ENCODE measurements at regions not wholly inside any gene's neighbourhood (a gene's known extent, or its start where the extent isn't known, plus 50 kb on each side); places are given as distances from the start of the nearest gene placed in this dataset.
"Not testable (repeated sequence)": the region's sequence is repeated elsewhere in the genome, so short reads cannot be mapped to it uniquely, and the experiment has no call there.

DNA sequence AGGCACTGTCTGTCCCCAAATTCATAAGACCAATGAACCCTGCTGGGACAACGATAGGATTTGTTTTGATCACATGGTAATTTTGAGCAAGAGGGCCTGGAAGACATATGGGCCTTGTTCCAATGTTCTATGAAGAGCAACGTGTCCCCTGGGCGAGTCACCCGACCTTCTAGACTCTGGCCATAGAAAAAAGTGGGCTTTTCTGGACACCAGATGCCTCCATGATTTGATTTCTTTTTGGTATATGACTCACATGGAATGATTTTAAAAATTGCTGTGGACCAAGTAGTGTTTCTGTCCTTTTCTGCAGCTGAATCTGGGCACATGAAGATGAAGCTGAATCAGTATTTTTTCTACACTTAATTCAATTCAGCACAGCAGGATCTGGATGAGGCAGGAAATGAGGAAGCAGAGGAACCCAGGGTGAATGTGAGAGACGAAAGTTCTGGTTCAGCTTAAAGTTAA, 104.9 kb downstream of the CDC42EP3 start:
- Mint-ChIP-seq H3K27ac (peak overlapping the region in 1 of 10 donors; percentile 55), H3K4me1 (peaks cover 5 to 43% (median 24%) of the 10 kb centered on the region in 4 donors), H3K27me3 (no peaks in the 10 kb centered on the region), H3K4me3 (no peak overlapping the region), H3K9me3 (no peaks in the 10 kb centered on the region), H3K36me3 (no peaks in the 10 kb centered on the region)
- DNase-seq (no peak), ATAC-seq (no peak)
- POLR2A ChIA-PET, result interaction anchor here (1.8 kb wide), 1 partner anchor 16 kb away, joined by 6 read pairs; no protein-coding TSS in a partner anchor

DNA sequence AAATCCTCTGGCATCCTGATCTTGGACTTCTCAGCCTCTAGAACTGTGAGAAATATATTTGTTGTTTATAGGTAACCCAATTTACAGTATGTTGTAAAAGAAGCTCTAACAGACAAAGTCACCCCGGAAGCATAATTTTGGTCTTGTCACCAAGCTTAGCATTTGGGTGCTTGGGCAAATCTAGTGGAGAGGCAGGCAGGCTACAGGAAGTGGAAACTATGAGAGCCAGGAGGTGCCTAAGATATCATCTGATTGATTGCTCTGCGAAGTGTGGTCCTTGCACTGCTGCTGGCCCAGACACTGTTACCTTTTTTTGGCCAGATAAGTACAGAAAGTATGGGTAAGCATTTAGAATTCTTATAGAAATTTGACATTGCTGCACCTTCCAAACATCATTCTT, 102.9 kb downstream of the CDC42EP3 start:
- Mint-ChIP-seq H3K27me3 (no peaks in the 10 kb centered on the region), H3K4me1 (peaks cover 5 to 27% (median 18%) of the 10 kb centered on the region in 4 donors), H3K9me3 (no peaks in the 10 kb centered on the region), H3K36me3 (no peaks in the 10 kb centered on the region), H3K27ac (peak overlapping the region in 5 of 10 donors; percentile 14 to 66 (median 53)), H3K4me3 (peak overlapping the region in 1 of 10 donors; percentile 6)
- DNase-seq (peak in 1 of 10 donors; percentile 17), ATAC-seq (peak; percentile 59 to 70)
- POLR2A ChIA-PET, result interaction anchor here (1.8 kb wide), 1 partner anchor 14 kb away, joined by 6 read pairs; no protein-coding TSS in a partner anchor

DNA sequence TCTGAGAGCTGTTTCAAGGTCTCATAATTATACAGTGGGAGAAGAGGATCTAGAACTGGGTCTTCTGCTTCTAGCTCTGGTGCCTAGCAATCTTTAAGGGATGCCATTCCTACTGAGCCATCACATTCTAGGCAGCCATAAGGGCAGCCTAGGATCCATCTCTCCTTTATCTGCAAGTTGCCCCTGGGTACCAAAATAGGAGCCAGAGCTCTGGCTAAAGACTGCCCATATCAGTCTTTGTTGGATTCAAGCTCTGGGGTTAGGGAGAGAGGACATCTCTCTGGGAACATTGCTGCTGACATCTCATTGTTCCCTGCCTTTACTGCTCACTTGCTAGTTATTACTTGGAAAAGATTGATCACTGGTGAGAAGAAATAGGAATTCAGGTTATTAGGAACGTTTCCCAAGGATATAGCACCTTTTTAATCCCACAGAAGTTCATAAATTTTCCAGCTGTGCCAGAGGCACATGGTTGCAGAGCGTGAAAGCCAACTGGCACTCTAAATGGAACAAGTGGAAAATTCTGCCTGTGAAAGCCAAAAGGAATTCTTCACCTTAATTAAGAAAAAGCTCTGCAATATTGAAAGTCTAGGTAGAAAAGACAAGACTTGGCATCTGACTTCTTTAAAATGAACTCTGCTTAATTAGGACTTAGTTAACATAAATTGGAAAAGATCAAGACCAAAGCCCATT, 102.2 kb downstream of the CDC42EP3 start:
- Mint-ChIP-seq H3K36me3 (no peaks in the 10 kb centered on the region), H3K27ac (peak overlapping the region in 4 of 10 donors; percentile 14 to 66 (median 58)), H3K27me3 (no peaks in the 10 kb centered on the region), H3K9me3 (no peaks in the 10 kb centered on the region), H3K4me3 (no peak overlapping the region), H3K4me1 (peaks cover 5 to 29% (median 18%) of the 10 kb centered on the region in 4 donors)
- POLR2A ChIA-PET, result interaction anchor here (0.6 kb wide), 1 partner anchor 95 kb away, joined by 3 read pairs; no protein-coding TSS in a partner anchor
- DNase-seq (no peak), ATAC-seq (no peak)

DNA sequence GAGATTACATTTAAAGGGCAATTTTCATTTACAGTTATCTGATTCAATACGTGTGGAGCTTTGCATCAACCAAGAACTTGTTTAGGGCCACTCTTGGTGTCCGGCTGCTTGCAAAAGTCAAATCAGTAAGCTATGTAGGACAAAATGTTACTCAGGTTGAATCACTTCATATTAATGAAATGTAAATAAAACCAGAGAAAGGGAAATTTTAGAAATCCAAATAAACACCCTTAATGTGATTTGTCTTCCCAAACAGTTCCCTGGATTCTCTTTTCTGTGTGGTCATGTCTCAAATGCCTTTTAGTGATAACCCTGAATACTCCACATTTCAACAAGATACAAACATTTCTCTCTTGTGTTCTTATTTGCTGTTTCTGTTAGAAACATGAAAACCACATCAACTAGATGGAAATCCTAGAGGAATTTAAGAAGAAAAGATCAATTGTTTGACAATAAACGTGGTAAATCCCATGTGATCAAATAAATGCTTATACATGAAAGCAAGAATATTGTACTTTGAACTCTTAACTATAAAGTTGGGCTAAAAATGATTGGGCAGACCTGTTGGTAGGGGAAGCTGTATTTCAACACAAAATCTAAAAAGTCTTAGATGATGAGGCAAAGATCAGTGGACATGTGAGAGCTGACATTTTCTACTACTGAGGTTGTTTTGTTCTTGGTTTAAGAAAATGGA, 101.3 kb downstream of the CDC42EP3 start:
- H3K27me3 Mint-ChIP-seq, result no peaks in the 10 kb centered on the region
- peaks cover 5 to 30% (median 18%) of the 10 kb centered on the region in 4 donors for H3K4me1 Mint-ChIP-seq
- H3K36me3 Mint-ChIP-seq, result no peaks in the 10 kb centered on the region
- no peak overlapping the region for H3K27ac Mint-ChIP-seq
- ATAC-seq (no peak), DNase-seq (no peak)
- no peaks in the 10 kb centered on the region for H3K9me3 Mint-ChIP-seq
- POLR2A ChIA-PET, result interaction anchor here (0.6 kb wide), 1 partner anchor 94 kb away, joined by 3 read pairs; no protein-coding TSS in a partner anchor
- no peak overlapping the region for H3K4me3 Mint-ChIP-seq

DNA sequence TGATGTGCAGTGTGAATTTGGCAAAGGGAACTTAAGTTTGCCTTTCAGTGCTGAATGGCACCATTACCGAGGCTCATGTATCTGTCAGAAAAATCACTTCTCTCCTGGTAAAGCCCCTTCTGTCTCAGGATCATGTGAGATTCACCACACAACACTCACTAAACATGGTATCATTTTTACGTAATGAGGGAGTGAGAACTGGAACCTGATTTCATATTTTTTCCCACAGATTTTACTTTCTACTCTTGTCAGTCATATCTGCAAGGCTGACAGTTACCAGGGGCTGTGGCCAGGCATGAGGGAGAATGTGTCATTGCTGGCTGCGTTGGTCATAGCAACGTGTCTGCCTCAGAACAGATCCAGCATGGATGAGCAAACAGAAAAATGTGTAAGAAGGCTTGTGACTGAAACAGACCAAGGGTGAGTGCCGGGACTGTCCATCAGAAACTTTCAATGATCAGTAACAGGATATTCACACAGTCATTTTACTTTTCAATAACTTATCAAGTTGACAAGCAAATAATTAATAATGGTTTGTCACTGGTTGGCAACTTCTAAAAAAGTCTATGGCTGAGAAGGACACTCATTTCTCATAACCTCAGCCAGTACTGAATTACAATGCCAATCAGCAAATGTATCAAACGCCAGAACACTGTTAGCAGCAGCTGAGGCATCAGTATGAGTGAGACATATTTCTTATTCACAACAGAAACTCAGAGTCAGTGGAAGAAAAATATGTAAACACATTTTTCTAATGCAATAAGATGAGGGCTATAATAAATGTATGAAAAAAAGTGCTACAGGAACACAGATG, 100.5 kb downstream of the CDC42EP3 start:
- H3K4me1 Mint-ChIP-seq, result peaks cover 5 to 30% (median 18%) of the 10 kb centered on the region in 4 donors
- no peak for ATAC-seq
- no peaks in the 10 kb centered on the region for H3K27me3 Mint-ChIP-seq
- no peaks in the 10 kb centered on the region for H3K36me3 Mint-ChIP-seq
- POLR2A ChIA-PET, result no interaction called here
- no peak overlapping the region for H3K27ac Mint-ChIP-seq
- no peak for DNase-seq
- H3K9me3 Mint-ChIP-seq, result no peaks in the 10 kb centered on the region
- H3K4me3 Mint-ChIP-seq, result no peak overlapping the region

DNA sequence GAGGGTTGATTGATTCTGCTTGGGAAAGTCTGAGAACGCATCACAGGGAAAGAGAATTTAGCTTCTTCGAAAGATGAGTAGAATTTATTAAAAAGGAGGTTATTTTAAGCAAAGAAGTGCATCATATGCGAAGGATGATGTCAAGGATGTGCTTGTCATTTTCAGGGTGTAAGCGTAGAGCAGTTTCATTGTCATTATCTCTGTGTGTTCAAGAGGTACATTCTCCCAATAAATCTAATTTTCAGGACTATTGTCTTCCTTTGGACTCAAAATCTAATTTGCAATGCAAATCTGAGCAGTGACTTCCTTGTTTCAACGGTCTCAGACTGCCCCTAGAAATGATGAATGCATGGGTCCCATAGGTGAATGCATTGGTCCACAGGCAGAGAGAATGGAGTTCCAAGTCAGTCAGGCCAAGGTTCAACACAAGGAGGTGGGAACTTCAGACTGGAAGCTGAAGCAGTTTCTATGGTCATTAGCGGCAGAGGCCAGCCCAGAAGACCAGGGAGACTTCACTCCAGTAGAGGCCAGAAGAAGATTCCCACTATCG, 99.8 kb downstream of the CDC42EP3 start:
- POLR2A ChIA-PET, result no interaction called here
- Mint-ChIP-seq H3K36me3 (no peaks in the 10 kb centered on the region), H3K9me3 (peaks cover 0 to 4% (median 0%) of the 10 kb centered on the region in 9 donors), H3K4me3 (no peak overlapping the region), H3K27me3 (no peaks in the 10 kb centered on the region), H3K27ac (no peak overlapping the region), H3K4me1 (peaks cover 8 to 29% (median 18%) of the 10 kb centered on the region in 4 donors)
- no peak for ATAC-seq
- DNase-seq, result no peak

DNA sequence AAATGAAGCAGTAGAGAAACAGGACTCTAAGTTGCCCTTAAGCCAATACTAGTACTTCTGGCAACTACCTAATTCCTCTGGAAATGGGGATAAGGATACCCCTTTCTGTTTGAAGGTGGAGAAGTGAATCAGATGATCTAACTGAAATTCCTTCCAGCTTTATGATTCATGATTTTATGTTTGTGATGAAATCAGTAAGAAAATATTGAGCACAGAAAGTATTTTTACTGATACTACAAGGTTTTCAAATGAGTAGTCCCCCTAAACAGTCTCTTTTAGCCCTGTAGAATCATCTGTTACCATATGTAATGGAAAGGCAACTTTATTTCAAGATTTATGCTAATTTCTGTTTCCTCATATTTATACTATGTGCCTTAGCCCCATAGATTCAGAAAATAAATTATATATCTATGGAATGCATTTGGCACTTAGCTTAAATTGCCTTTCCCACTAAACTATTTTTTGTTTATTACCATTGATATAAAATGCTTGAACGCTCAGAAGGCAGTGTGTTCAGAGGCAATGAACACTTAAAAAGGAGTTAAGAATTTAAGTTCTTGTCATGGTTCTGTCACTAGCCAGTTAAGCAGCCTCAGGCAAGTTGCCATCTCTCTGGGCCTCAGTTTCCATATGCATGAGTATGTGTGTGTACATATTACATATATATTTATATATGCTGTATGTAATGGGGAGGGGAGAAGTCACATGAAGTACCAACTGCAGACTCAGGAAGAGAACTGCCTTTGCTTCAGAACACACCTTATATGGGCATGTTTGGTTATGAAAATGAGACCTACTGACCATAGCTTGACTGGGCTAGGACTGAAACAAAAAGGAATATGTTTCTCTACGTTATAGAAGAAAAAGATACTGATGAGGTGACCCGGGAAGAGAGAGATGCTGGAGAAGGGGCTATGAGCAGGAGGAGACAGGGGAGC, 97.7 kb downstream of the CDC42EP3 start:
- DNase-seq (no peak), ATAC-seq (no peak)
- H3K4me3 Mint-ChIP-seq, result no peak overlapping the region
- POLR2A ChIA-PET, result no interaction called here
- H3K4me1 Mint-ChIP-seq, result peaks cover 9 to 24% (median 16%) of the 10 kb centered on the region in 4 donors
- H3K27ac Mint-ChIP-seq, result peak overlapping the region in 1 of 10 donors; percentile 18
- H3K9me3 Mint-ChIP-seq, result peaks cover 0 to 4% (median 0%) of the 10 kb centered on the region in 9 donors
- H3K27me3 Mint-ChIP-seq, result no peaks in the 10 kb centered on the region
- H3K36me3 Mint-ChIP-seq, result no peaks in the 10 kb centered on the region

DNA sequence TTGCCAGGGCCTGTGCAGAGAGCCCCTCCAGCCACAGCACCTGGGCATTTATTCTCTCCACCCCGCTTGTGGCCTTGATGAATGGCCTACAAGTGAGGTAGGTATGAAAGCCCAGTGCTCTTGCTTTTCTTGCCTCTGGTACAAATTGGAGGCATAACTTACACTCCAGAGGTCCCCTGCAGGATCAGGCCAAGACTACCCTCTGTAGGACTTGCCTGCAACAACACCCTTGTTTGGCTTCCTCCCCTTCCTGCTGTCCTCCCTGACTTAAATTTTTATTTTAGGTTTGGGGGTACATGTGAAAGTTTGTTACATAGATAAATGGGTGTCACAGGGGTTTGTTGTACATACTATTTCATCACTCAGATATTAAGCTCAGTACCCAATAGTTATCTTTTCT, 95.7 kb downstream of the CDC42EP3 start:
- H3K4me1 Mint-ChIP-seq, result peaks cover 7 to 19% (median 10%) of the 10 kb centered on the region in 4 donors
- ATAC-seq (no peak), DNase-seq (no peak)
- POLR2A ChIA-PET, result no interaction called here
- no peaks in the 10 kb centered on the region for H3K27me3 Mint-ChIP-seq
- no peak overlapping the region for H3K4me3 Mint-ChIP-seq
- peaks cover 0 to 2% (median 0%) of the 10 kb centered on the region in 3 donors for H3K36me3 Mint-ChIP-seq
- H3K9me3 Mint-ChIP-seq, result peaks cover 0 to 8% (median 0%) of the 10 kb centered on the region in 9 donors
- H3K27ac Mint-ChIP-seq, result peak overlapping the region in 3 of 10 donors; percentile 5 to 75 (median 27)

DNA sequence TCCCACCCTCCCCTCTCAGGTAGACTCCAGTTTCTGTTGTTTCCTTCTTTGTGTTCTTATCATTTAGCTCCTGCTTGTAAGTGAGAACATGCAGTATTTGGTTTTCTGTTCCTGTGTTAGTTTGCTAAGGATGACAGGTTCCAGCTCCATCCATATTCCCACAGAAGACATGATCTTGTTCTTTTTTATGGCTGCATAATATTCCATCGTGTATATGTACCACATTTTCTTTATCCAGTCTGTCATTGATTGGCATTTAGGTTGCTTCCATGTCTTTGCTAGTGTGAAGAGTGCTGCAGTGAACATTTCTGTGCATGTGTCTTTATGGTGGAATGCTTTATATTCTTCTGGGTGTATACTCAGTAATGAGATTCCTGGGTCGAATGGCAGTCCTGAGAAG, 95.2 kb downstream of the CDC42EP3 start:
- ATAC-seq, H3K27me3 Mint-ChIP-seq, H3K9me3 Mint-ChIP-seq, DNase-seq, POLR2A ChIA-PET, H3K4me3 Mint-ChIP-seq, H3K36me3 Mint-ChIP-seq: not testable (repeated sequence)
- Mint-ChIP-seq H3K27ac (peak overlapping the region in 1 of 10 donors; percentile 27), H3K4me1 (peaks cover 7 to 17% (median 11%) of the 10 kb centered on the region in 4 donors)

DNA sequence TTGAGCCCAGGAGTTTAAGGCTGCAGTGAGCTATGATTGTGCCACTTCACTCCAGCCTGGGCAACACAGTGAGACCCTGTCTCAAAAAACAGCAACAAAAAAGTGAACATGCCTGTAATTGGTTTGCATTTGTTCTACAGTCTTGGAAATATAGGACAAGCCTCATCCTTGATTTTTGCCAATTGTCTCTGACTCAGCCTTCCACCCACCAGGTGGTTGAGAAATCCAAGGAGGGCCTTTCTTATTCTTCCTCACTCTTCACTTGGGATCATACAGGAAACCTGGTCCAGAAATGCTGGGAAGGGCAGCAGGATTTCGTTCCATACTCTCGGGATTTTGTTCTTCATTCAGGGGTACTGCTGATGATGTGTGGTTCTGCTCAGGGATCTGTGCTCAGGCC, 94.6 kb downstream of the CDC42EP3 start:
- H3K36me3 Mint-ChIP-seq, result peaks cover 0 to 2% (median 0%) of the 10 kb centered on the region in 3 donors
- H3K27me3 Mint-ChIP-seq, result no peaks in the 10 kb centered on the region
- H3K27ac Mint-ChIP-seq, result peak overlapping the region in 3 of 10 donors; percentile 27 to 31 (median 27)
- no peak overlapping the region for H3K4me3 Mint-ChIP-seq
- ATAC-seq (no peak), DNase-seq (no peak)
- H3K4me1 Mint-ChIP-seq, result peaks cover 9 to 17% (median 14%) of the 10 kb centered on the region in 4 donors
- peaks cover 0 to 8% (median 0%) of the 10 kb centered on the region in 9 donors for H3K9me3 Mint-ChIP-seq
- POLR2A ChIA-PET, result no interaction called here

DNA sequence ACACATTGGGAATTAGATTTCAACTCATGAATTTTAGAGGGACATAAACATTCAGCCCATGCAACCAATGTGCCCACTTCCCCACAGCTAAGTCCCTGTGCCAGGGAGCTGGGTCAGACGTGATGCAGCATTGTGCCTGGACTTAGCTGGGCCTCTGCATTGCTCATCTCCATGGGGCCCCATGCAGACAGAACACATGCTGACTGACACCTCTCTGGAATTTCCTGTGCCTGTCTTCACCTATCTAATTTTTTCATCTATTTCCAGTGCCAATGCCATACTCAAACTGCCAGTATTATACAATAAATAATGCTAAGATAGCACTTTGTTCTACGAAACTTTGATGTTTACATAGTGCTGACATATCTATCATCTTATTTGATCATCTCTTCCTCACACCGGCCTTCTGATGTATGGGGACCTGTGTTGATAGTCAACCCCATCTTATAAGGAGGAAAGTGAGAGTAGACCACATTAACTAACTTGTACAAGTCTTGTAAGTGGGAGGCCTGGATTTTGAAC, 92.2 kb downstream of the CDC42EP3 start:
- Mint-ChIP-seq H3K4me3 (no peak overlapping the region), H3K27ac (no peak overlapping the region), H3K4me1 (peaks cover 27 to 40% (median 33%) of the 10 kb centered on the region in 4 donors), H3K27me3 (no peaks in the 10 kb centered on the region), H3K9me3 (peaks cover 0 to 8% (median 0%) of the 10 kb centered on the region in 9 donors), H3K36me3 (peaks cover 0 to 2% (median 0%) of the 10 kb centered on the region in 3 donors)
- POLR2A ChIA-PET, result no interaction called here
- no peak for ATAC-seq
- DNase-seq, result no peak

Measured in naive thymus-derived CD8-positive, alpha-beta T cell (primary cell).